ENCODE measurements at regions not wholly inside any gene's neighbourhood (a gene's known extent, or its start where the extent isn't known, plus 50 kb on each side); places are given as distances from the start of the nearest gene placed in this dataset.

DNA sequence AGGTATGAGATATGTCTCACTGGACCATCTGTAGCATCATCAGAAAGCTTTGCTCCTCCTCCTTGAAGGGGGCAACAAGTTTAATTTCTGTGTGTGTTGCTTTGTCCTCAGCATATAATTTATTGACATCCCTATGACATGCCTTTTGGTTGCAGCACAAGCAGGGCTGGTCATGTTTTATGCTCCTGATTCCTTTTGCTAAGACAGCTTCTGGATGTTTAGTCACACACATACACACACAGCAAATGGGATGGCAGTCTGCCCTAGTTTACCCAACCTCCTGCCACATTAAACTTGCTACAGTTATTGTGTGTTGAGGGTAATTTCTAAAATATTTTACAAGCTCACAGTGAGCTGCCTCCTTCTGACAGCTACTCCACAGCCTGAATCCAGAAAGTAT, 217.9 kb upstream of the RXFP2 start:
- Histone ChIP-seq H3K4me1 (ENCODE audit: control insufficient read depth in 1 of 2, insufficient read depth in 2 of 2, low read length in 2 of 2) (no peaks in the 10 kb centered on the region), H3K36me3 (replicated peaks in 1 of 2; ENCODE audit: control insufficient read depth in 1 of 2, insufficient read depth in 2 of 2, low read length in 2 of 2) (no peaks in the 10 kb centered on the region), H3K9me3 (replicated peaks in 1 of 2; ENCODE audit: control insufficient read depth in 1 of 2, insufficient read depth in 1 of 2, low read length in 2 of 2) (peaks cover 0 to 3% of the 10 kb centered on the region in 2 donors), H4K20me1 (ENCODE audit: insufficient read depth, low read length) (no peaks in the 10 kb centered on the region), H2AFZ (ENCODE audit: insufficient read depth, low read depth, low read length, poor library complexity, severe bottlenecking) (no peak overlapping the region), H3K27me3 (ENCODE audit: control insufficient read depth in 2 of 2, insufficient read depth in 2 of 2, low read length in 2 of 2) (no peaks in the 10 kb centered on the region), H3K9ac (ENCODE audit: insufficient read depth, low read length, poor library complexity, severe bottlenecking) (no peak overlapping the region), H3K4me2 (replicated peaks; ENCODE audit: extremely low read depth, low read length, poor library complexity, severe bottlenecking) (no peak overlapping the region), H3K4me3 (replicated peaks in 1 of 3; ENCODE audit: low read depth in 2 of 3, low read length in 3 of 3) (no peak overlapping the region), H3K27ac (ENCODE audit: low read depth in 1 of 2, low read length in 2 of 2) (no peak overlapping the region), H3K79me2 (ENCODE audit: insufficient read depth, low read length) (no peaks in the 10 kb centered on the region)
- Mint-ChIP-seq H3K4me1 (no peaks in the 10 kb centered on the region), H3K36me3 (no peaks in the 10 kb centered on the region), H3K27me3 (ENCODE audit: low read depth in 3 of 3) (peaks cover 3 to 13% (median 4%) of the 10 kb centered on the region in 3 donors), H3K4me3 (no peak overlapping the region), H3K27ac (no peak overlapping the region), H3K9me3 (peaks cover 0 to 7% (median 3%) of the 10 kb centered on the region in 7 donors)
- TF ChIP-seq CTCF (IDR thresholded peaks at IDR 0.05), result no peak
- intact Hi-C loops (cut with micrococcal nuclease), result no loop called here
- DNase-seq, result no peak

DNA sequence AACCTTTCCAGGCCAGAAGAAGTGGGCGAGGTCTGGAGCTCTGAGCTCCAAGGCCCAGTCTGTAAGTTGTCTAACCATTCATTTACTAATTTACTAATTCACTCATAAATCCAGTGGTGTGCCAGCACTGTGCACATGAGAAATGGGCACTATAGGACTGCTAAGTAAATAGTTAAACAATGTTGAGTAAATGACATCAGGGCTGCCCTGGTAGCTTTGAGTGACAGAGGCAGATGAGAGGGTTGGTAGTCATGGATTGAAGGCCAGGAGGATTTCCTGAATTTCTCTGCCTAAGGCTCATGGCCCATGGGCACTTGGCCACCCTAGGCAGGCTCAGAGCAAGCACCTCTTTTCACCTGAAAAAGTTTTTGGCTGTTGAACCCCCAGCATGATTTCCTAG, 216.9 kb upstream of the RXFP2 start:
- Mint-ChIP-seq H3K36me3 (no peaks in the 10 kb centered on the region), H3K4me3 (no peak overlapping the region), H3K27ac (no peak overlapping the region), H3K9me3 (peaks cover 0 to 7% (median 3%) of the 10 kb centered on the region in 7 donors), H3K27me3 (ENCODE audit: low read depth in 3 of 3) (peaks cover 3 to 13% (median 4%) of the 10 kb centered on the region in 3 donors), H3K4me1 (no peaks in the 10 kb centered on the region)
- H3K79me2 ChIP-seq (ENCODE audit: insufficient read depth, low read length), result no peaks in the 10 kb centered on the region
- H2AFZ ChIP-seq (ENCODE audit: insufficient read depth, low read depth, low read length, poor library complexity, severe bottlenecking), result no peak overlapping the region
- intact Hi-C loops (cut with micrococcal nuclease), result no loop called here
- H3K9ac ChIP-seq (ENCODE audit: insufficient read depth, low read length, poor library complexity, severe bottlenecking), result no peak overlapping the region
- no peaks in the 10 kb centered on the region for H3K36me3 ChIP-seq (replicated peaks in 1 of 2; ENCODE audit: control insufficient read depth in 1 of 2, insufficient read depth in 2 of 2, low read length in 2 of 2)
- H3K9me3 ChIP-seq (replicated peaks in 1 of 2; ENCODE audit: control insufficient read depth in 1 of 2, insufficient read depth in 1 of 2, low read length in 2 of 2), result peaks cover 0 to 3% of the 10 kb centered on the region in 2 donors
- H3K4me3 ChIP-seq (replicated peaks in 1 of 3; ENCODE audit: low read depth in 2 of 3, low read length in 3 of 3), result no peak overlapping the region
- TF ChIP-seq CTCF (IDR thresholded peaks at IDR 0.05), result no peak
- WGBS (ENCODE audit: insufficient coverage), result 83% methylated on average over 1 of the region's 1 CpG
- no peak for DNase-seq
- H3K4me1 ChIP-seq (ENCODE audit: control insufficient read depth in 1 of 2, insufficient read depth in 2 of 2, low read length in 2 of 2), result no peaks in the 10 kb centered on the region
- H3K27me3 ChIP-seq (ENCODE audit: control insufficient read depth in 2 of 2, insufficient read depth in 2 of 2, low read length in 2 of 2), result no peaks in the 10 kb centered on the region
- no peak overlapping the region for H3K27ac ChIP-seq (ENCODE audit: low read depth in 1 of 2, low read length in 2 of 2)
- no peaks in the 10 kb centered on the region for H4K20me1 ChIP-seq (ENCODE audit: insufficient read depth, low read length)
- no peak overlapping the region for H3K4me2 ChIP-seq (replicated peaks; ENCODE audit: extremely low read depth, low read length, poor library complexity, severe bottlenecking)
